HG03520 (cell line): ENCODE measurements at regions not wholly inside any gene's neighbourhood (a gene's known extent, or its start where the extent isn't known, plus 50 kb on each side); places are given as distances from the start of the nearest gene placed in this dataset.
"Not testable (repeated sequence)": the region's sequence is repeated elsewhere in the genome, so short reads cannot be mapped to it uniquely, and the experiment has no call there.

Experiments used
- ATAC-seq: cut with Tn5 transposase; IDR thresholded peaks from one replicate; pipeline ENCODE4 v1.9.1; 2021; ENCODE audit warnings: mild to moderate bottlenecking, moderate library complexity; ENCODE audit not compliant: unreplicated experiment

DNA sequence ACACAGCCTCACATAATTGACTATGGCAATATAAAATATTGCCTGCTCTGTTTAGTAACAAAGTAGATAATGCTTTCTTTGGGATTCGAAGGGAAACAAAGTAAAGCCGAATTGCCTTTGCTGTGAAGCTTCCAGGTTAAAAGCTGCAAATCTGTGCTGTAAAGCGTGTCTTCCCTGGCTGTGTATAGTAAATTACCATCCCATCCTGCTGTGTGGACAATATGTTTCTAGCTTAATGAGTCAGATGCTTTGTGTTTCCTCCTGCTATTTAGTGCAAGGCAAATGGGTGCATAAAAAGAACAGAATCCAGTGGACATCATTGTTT lies 265.1 kb downstream of the SOCS6 start:
- ATAC-seq: no peak

DNA sequence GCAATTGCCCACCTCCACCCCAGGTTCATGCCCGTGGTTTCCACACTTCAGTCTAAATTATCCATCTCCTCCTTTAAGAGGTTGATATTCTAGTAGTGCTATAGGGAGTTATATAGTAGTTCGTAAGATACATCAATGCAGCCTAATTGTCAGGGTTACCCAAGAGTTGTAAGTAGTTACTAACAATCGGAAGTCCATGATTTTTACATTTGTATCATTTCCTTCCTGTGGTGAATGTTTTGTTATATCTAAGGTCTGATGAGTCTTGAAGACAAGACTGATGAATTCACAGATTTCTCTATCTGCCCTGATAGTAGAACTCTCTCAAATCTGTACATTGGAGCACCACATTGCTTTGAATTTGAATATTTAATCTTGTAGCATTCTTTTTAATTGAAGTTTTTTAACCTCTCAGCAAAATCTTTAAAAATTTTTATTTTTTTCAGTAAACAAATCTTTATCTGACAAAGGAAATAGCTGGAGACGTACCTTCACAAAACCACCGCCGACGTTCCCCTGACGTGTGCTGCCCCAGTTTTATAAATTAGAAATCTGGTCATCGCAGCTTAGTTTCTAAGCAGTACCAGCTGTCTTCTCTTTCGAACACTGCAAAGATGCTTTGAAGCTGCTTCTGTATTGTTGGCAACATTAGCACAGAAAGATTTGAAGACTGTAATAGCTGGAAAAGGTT lies 264.5 kb downstream of the SOCS6 start:
- no peak for ATAC-seq

DNA sequence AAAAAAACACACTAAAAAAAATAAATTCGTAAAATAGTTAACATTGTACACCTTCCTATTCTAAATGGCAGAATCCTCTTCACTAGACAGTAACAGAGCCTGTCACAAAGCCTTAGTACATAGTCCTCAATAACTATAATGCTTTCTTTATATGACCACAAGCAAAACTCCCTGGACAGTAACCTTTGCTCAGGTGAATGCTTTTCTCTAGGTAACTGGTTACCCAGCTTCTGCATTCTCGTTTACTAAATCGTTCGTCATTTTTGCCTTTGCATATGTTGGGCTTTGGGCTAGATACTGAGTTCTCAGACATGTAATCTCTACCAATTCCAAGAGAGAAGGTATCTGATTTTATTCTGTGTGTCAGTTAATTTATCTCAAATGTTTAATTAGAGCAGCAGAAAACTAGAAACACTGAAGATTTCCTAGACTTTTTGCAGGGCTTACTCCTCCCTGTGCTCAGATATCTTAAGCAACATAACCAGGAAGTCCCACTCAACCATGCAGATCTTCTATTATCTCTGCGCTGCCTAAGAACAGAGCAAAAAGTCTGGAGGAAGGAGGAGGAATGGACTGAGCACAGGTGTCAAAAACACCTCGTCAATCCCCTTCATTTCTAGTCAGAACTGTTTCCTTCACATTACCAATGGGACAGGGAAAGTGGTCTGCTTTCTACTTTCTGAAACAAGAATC lies 247.7 kb downstream of the SOCS6 start:
- ATAC-seq: no peak

DNA sequence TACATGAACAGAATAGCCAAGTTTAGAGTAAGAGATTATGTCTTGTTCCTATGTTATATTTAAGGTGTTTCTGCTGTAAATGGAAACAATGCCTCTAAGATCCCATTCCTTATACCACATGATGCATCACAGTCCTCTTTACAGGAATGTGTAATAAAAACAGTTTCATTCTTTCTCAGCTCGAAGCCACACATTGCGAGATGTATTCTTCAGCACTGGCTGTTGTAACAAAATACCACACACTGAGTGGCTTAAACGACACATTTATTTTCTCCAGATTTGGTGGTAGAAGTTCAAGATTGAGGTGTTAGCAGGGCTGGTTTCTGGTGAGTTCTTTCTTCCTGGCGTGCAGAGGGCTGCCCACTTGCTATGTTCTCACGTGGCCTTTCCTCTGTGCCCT lies 246.2 kb downstream of the SOCS6 start:
- ATAC-seq: no peak

DNA sequence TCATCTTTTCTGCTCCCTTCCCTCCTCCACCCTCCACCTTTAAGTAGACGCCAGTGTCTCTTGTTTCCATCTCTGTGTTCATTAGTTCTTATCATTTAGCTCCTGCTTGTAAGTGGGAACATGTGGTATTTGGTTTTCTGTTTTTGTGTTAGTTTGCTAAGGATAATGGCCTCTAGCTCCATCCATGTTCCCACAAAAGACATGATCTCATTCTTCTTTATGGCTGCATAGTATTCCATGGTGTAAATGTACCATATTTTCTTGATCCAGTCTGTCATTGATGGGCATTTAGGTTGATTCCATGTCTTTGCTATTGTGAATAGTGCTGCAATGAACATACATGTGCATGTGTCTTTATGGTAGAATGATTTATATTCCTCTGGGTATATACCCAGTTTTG lies 236.5 kb downstream of the SOCS6 start:
- not testable (repeated sequence) for ATAC-seq

DNA sequence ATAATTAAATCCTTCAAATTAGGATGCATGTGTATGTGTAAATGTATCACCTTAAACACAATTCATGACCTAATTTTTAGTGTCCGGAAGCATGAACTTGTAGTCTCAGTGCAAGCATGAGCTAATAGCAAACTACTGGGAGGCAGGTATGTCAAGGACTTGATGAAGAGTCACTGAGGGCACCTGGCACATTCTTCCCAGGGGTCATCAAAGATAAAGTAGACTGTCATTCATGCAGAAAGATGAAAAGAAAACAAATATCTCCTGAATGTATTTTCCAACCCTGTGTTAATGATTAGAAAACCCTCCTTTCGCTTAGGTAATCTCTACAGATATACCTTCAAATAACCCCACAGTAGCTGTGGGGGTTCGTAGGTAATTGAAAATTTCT lies 234.9 kb downstream of the SOCS6 start:
- ATAC-seq: no peak

DNA sequence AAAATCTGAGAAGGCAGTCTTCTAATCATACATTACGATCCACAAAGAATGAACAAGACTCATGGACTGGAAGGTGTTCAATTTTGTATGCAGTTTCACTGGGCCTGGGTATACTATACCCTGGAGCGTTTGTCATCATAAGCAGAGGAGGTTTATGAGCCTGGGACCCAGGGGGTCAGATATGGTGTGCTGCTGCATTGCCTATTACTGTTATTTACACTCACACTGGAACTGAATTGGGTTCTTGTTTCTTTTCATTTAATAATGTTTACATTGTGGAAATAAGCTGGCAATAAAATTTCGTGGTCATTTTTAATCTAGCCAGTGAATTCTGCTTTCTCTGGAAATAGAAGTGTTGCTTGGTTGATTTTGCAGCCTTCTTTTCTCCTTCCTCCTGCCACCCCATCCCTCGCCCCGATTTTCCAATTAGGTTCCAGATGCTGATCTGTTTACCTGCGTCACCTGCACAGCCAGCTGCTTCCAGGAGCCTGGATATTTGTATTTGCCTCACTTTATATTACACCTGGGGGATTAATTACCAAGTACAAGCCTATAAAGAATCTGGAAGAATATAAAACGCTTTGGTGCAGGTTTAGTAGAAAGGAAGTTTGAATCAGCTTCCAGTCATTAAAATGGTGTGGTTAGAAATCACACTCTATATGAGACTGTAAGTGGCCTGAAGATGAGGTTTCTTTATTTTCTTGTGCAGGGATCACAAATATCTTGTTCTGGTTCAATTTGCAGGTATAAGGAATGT lies 234.4 kb downstream of the SOCS6 start:
- ATAC-seq: no peak

DNA sequence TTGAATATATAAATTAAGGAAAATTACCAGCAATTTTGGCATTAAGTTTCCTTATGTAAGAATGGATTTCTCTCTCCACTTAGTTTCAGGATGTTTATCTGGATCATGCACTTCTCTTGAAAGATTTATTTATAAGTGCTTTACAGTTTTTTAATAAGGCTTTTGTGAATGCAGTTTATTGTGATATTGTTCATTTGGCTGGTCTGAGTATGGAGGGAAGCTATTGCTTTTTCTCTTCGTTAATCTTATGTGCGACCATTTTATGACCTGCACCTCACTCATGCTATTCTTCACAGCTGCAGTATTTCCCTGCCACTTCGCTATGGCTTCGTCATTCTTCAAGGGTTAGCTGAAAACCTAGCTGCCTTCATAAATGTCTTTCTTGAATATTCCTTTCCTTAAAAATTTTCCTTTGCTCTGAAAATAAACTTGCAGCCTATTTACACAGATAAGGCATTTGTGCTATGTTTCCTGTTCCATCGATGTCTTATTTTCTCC lies 233.4 kb downstream of the SOCS6 start:
- no peak for ATAC-seq

DNA sequence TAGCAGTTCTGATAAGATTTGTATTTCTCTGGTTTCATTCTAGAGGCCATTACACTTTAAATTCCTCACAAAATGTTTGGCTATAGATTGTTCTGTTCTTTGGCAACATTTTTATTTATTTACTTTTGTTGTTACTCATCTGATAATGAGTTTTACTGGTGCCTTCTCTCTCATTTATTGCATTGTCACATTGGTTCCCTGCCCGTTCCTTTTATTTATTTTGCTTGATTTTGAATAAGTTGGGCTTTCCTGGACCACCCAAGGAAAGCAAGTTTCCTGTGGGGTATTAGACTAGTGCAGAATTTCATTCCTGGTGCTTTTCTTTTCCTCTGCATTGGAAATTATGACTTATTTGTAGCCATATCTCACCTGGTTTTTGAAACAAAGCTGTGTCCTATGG lies 232.0 kb downstream of the SOCS6 start:
- no peak for ATAC-seq

GRCh38 chr18:70513502-70514171 lies 224.8 kb downstream of the SOCS6 start:
- ATAC-seq: no peak

- no peak for ATAC-seq
Observed at GRCh38 chr18:70507970-70508369, 219.1 kb downstream of the SOCS6 start.

- no peak for ATAC-seq
Observed at GRCh38 chr18:70506511-70506910, 217.7 kb downstream of the SOCS6 start.

GRCh38 chr18:70503060-70503459 lies 214.2 kb downstream of the SOCS6 start:
- ATAC-seq: no peak

- no peak for ATAC-seq
Observed at GRCh38 chr18:70501358-70501757, 212.5 kb downstream of the SOCS6 start.

DNA sequence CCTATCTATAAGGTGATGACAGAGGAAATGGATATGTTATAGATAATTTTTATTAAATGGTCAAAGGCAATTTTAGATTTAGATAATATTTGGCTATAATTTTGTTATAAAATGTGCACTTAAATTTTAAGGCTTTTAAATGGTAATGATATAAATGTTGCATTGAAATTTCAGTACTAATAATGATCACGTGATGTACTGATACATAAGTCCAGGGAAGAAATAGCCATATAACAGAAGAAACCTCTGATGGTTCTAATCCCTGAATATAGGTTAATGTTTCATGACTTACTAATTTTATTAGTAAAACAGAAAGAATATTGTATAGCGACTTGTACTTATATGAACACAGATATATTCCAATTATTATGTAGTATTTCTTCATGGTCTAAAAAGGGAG lies 211.9 kb downstream of the SOCS6 start:
- no peak for ATAC-seq

GRCh38 chr18:70499218-70499691 lies 210.4 kb downstream of the SOCS6 start:
- ATAC-seq: no peak

GRCh38 chr18:70496353-70497294 lies 207.8 kb downstream of the SOCS6 start:
- ATAC-seq: no peak

DNA sequence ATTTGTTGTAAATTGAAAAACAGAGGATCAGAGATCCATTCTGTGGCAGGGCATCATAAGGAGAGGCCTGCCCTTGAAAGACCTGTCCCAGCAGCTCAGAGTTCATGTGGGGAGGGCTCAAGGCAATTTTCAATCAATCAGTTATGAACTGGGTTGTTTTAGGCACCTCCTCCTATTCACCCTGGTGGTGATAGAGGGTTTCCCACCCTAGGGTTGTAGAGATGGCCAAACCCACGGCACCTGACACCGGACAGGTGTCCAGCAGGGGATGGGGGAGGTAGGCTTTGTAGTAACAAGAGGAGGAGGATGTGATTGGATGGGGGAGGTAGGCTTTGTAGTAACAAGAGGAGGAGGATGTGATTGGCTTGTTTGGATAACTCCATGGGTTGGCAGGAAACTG lies 205.7 kb downstream of the SOCS6 start:
- no peak for ATAC-seq

- ATAC-seq: no peak
Observed at GRCh38 chr18:70493461-70493860, 204.6 kb downstream of the SOCS6 start.

DNA sequence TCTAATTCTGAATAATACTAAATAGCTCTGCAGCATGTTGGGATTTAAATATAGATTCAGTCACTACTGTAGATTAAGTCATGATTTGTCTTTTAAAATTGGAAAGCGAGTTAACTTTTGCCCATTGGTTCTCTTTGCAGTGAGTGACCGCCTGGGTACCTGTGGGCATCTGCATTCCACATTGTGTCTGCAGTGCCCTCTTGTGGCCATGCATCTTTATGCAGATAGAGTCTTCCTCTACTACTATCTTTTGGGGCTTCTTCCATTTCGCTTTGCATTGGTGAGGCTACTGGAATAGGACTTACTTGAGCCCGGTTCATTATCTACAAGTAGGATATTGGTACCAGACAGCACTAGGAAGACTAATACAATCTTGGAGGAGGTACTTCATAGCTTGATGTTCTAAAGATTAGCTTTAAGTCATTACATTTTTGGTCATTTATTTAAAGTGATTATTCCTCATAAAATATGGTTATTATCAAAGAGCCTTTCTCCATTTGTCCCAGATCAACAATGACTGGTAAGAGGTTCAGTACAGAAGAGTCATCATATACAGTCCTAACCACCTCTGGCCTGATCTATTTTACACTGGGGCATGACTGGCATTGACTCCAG lies 203.0 kb downstream of the SOCS6 start:
- peak; percentile 91 for ATAC-seq
